ENCODE measurements at regions not wholly inside any gene's neighbourhood (a gene's known extent, or its start where the extent isn't known, plus 50 kb on each side); places are given as distances from the start of the nearest gene placed in this dataset.
A peak's percentile ranks its signal among the peaks of the same experiment; 100 is the strongest.
"Not testable (repeated sequence)": the region's sequence is repeated elsewhere in the genome, so short reads cannot be mapped to it uniquely, and the experiment has no call there.

GRCh38 chr12:24359418-24359817 is 409.9 kb upstream of the SOX5 start:
- peaks cover 3% of the 10 kb centered on the region for H3K9me3 Mint-ChIP-seq (ENCODE audit: low read depth, unreplicated experiment)
- no peaks in the 10 kb centered on the region for H3K36me3 Mint-ChIP-seq (ENCODE audit: insufficient read depth, unreplicated experiment)
- CTCF ChIA-PET, result no interaction called here

GRCh38 chr12:24356240-24356804 is 406.9 kb upstream of the SOX5 start:
- Mint-ChIP-seq H3K4me1 (ENCODE audit: low read depth, unreplicated experiment) (no peaks in the 10 kb centered on the region), H3K27me3 (ENCODE audit: unreplicated experiment) (no peaks in the 10 kb centered on the region), H3K27ac (ENCODE audit: unreplicated experiment) (no peak overlapping the region), H3K4me3 (ENCODE audit: low read depth, unreplicated experiment) (no peak overlapping the region), H3K9me3 (ENCODE audit: low read depth, unreplicated experiment) (peaks cover 7% of the 10 kb centered on the region), H3K36me3 (ENCODE audit: insufficient read depth, unreplicated experiment) (no peaks in the 10 kb centered on the region)
- no TSS peak for BruUV-seq (replicated peaks)
- intact Hi-C loops (cut with micrococcal nuclease; ENCODE audit: unreplicated experiment), result no loop called here
- CTCF ChIA-PET, result no interaction called here
- no peak for DNase-seq
- no peak for TF ChIP-seq CTCF (IDR thresholded peaks at IDR 0.05; ENCODE audit: unreplicated experiment)

More at GRCh38 chr12:24359418-24359817, 409.9 kb upstream of the SOX5 start:
- no peaks in the 10 kb centered on the region for H3K4me1 Mint-ChIP-seq (ENCODE audit: low read depth, unreplicated experiment)
- DNase-seq, result no peak
- H3K4me3 Mint-ChIP-seq (ENCODE audit: low read depth, unreplicated experiment), result no peak overlapping the region
- intact Hi-C loops (cut with micrococcal nuclease; ENCODE audit: unreplicated experiment), result no loop called here
- no peaks in the 10 kb centered on the region for H3K27me3 Mint-ChIP-seq (ENCODE audit: unreplicated experiment)
- no TSS peak for BruUV-seq (replicated peaks)
- no peak overlapping the region for H3K27ac Mint-ChIP-seq (ENCODE audit: unreplicated experiment)
- no peak for TF ChIP-seq CTCF (IDR thresholded peaks at IDR 0.05; ENCODE audit: unreplicated experiment)

- intact Hi-C loops (cut with micrococcal nuclease; ENCODE audit: unreplicated experiment), result no loop called here
- no peak for TF ChIP-seq CTCF (IDR thresholded peaks at IDR 0.05; ENCODE audit: unreplicated experiment)
Observed at GRCh38 chr12:24352363-24352762, 402.9 kb upstream of the SOX5 start.

GRCh38 chr12:24349051-24349799 is 399.8 kb upstream of the SOX5 start:
- no peaks in the 10 kb centered on the region for H3K4me1 Mint-ChIP-seq (ENCODE audit: low read depth, unreplicated experiment)
- H3K36me3 Mint-ChIP-seq (ENCODE audit: insufficient read depth, unreplicated experiment), result no peaks in the 10 kb centered on the region
- no peak for DNase-seq
- no peak for TF ChIP-seq CTCF (IDR thresholded peaks at IDR 0.05; ENCODE audit: unreplicated experiment)
- intact Hi-C loops (cut with micrococcal nuclease; ENCODE audit: unreplicated experiment), result no loop called here
- H3K4me3 Mint-ChIP-seq (ENCODE audit: low read depth, unreplicated experiment), result no peak overlapping the region
- H3K9me3 Mint-ChIP-seq (ENCODE audit: low read depth, unreplicated experiment), result peaks cover 9% of the 10 kb centered on the region
- peak overlapping the region; percentile 34 for H3K27ac Mint-ChIP-seq (ENCODE audit: unreplicated experiment)
- no TSS peak for BruUV-seq (replicated peaks)
- no peaks in the 10 kb centered on the region for H3K27me3 Mint-ChIP-seq (ENCODE audit: unreplicated experiment)
- CTCF ChIA-PET, result no interaction called here

More at GRCh38 chr12:24352363-24352762, 402.9 kb upstream of the SOX5 start:
- Mint-ChIP-seq H3K4me3 (ENCODE audit: low read depth, unreplicated experiment) (no peak overlapping the region), H3K36me3 (ENCODE audit: insufficient read depth, unreplicated experiment) (no peaks in the 10 kb centered on the region), H3K27ac (ENCODE audit: unreplicated experiment) (no peak overlapping the region), H3K27me3 (ENCODE audit: unreplicated experiment) (no peaks in the 10 kb centered on the region), H3K4me1 (ENCODE audit: low read depth, unreplicated experiment) (no peaks in the 10 kb centered on the region), H3K9me3 (ENCODE audit: low read depth, unreplicated experiment) (peaks cover 13% of the 10 kb centered on the region)
- CTCF ChIA-PET, result no interaction called here
- DNase-seq, result no peak
- no TSS peak for BruUV-seq (replicated peaks)

- intact Hi-C loops (cut with micrococcal nuclease; ENCODE audit: unreplicated experiment); H3K27ac Mint-ChIP-seq (ENCODE audit: unreplicated experiment); CTCF ChIA-PET; H3K36me3 Mint-ChIP-seq (ENCODE audit: insufficient read depth, unreplicated experiment); DNase-seq; H3K4me3 Mint-ChIP-seq (ENCODE audit: low read depth, unreplicated experiment); H3K4me1 Mint-ChIP-seq (ENCODE audit: low read depth, unreplicated experiment); H3K9me3 Mint-ChIP-seq (ENCODE audit: low read depth, unreplicated experiment); H3K27me3 Mint-ChIP-seq (ENCODE audit: unreplicated experiment); BruUV-seq (replicated peaks): not testable (repeated sequence)
Observed at GRCh38 chr12:24348180-24348579, 398.7 kb upstream of the SOX5 start.

All from Calu3 (cell line).